Muscle of arm (tissue), 1 donor: ENCODE measurements at regions not wholly inside any gene's neighbourhood (a gene's known extent, or its start where the extent isn't known, plus 50 kb on each side); places are given as distances from the start of the nearest gene placed in this dataset.
A peak's percentile ranks its signal among the peaks of the same experiment; 100 is the strongest.

Source experiments
- DNase-seq: peaks from one replicate; pipeline ENCODE4 v3.0.0-alpha.2; 2013

DNA sequence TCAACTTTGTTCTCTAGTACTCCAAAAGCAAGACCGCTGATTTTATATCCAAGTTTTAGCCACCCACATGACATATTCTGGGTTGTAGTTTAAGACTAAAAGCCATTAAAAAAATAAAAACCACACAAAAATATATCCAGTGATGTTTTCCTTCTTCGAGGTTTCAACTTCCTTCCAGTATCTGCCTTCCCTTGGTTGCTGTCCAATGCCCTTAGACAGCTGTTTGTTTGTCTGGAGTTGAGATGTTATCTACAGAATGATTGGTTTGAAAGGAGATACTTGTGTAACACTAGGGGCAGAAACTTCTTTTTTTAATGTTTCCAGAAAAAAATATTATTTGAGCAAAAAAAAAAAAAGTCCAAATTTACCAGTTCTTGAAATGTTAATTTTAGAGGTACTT is 591.5 kb upstream of the PCDH9 start:
- no peak for DNase-seq

DNA sequence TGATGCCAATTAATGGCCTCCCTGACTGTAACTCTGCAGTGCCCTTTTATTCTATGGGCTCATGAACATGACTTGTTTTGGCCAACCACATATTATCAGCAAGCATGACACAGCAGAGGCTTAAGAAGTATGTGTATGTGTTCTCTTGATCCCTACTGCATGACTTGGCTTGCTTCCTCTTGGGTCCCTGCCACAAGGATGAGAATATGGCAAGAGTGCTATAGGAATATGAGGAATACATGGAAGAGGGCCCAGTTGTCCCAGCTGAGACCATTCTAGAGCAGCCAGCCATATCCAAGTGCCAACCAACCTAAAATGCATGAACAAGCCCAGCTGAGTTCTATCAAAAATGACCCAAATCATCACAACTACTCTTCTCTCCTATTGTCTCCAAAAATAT is 576.7 kb upstream of the PCDH9 start:
- peak; percentile 31 for DNase-seq

DNA sequence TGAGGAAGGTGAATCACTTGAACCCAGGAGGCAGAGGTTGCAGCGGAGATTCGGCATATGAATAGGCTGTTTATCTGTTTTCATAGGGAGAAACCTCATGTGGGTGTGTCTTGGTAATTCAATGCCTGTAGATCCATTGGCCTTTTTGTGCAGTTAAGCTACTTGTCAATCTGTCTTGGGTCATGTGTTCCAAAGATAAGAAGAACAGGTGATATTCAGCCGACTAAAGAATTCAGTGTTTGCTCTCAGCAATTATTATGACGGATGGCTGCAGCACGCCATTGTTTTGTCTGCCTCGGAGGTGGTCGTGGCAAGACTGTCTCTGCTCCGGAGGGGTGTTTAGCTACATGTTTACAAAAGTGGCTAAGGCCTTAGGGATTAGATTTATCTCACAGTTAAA is 573.0 kb upstream of the PCDH9 start:
- DNase-seq = no peak

DNA sequence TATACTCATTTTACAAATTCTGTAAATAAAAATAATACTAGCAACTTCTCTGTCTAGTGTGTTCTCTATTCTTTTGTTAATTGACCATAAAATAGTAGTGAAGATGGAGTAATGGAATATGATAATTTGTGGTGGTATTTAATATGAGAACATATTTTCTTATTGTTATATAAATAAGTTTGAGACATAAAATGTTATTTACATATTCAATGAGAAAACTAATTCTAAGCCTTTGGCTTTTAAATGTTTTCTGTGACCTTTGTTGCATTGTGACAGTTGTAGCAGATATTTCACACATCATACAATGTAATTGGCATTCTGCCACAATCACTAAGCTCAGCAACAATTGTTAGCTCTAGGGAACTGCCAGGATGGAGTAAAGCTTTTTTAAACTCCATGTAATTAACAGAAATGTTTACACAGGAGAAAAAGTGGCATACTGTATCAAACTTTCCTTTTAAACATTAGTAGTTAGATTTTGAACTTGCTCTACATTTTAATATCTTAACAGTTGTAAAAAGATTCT is 562.1 kb upstream of the PCDH9 start:
- DNase-seq = no peak

DNA sequence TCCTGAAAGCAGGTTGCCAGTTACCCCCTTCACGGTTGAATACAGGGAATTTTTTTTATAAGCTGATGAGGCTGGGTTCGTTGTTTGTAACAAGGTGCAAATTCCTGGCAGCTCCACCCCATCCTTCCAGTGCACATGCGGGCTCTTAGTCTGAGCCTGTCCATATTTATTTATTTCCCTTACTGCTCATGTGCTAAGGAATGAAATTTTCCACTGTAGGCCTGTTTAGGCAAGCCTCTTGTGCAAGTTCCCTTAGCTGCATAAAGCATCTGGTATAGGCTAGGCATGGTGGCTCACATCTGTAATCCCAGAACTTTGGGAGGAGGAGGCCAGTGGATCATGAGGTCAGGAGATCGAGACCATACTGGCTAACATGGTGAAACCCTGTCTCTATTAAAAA is 560.9 kb upstream of the PCDH9 start:
- no peak for DNase-seq

DNA sequence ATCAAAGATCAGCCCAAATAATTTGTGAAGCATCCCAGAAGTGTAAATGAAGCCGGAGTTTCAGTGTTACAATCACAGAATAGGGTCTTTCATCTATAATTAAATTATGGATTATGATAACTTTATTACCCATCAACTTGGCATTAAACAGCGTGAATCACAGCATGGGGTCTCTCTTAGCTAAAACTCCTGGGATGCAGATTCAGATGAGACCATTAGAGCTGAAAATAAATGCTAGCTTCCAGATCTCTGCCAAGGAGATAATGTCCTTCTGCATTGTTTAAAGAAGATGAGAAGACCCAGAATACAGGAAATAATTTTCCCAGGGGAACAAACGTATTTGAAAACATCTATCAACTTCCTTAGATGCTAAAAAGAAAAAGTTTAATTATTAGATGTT is 546.0 kb upstream of the PCDH9 start:
- DNase-seq = no peak

DNA sequence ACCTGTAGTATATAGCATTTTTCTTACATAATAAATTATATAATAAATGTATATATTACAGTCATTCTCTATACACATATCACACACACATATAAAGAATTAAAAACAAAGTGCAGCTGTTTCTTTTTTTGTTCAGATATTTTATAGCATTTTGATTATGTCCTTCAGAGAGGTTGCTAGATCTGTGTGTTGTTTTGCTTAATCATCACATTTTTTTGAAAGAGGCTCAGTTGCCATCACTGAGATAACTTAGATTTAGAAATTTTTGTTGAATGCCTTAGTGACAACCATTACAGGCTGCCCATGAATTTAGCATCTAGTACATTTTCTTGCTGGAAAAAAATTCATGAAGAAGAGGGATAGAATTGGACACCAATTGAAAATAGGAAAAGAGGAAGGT is 545.2 kb upstream of the PCDH9 start:
- no peak for DNase-seq

DNA sequence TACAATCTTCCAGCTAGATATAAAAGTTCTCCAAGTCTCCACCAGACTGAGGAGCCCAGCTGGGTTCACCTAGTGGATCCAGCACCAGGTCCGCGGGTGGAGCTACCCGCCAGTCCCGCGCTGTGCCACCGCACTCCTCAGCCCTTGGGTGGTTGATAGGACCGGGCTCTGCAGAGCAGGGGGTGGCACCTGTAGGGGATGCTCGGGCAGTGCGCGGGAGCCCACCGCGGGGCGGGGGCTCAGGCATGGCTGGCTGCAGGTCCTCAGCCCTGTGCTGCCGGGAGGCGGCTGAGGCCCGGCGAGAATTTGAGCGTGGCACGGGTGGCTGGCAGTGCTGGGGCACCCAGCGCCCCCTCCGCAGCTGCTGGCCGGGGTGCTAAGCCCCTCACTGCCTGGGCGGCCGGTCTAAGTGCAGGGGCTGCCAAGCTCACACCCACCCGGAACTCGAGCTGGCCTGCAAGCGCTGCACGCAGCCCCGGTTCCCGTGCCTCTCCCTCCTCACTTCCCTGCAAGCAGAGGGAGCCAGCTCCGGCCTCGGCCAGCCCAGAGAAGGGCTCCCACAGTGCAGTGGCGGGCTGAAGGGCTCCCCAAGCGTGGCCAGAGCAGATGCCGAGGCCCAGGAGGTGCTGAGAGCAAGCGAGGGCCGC is 542.8 kb upstream of the PCDH9 start:
- no peak for DNase-seq

DNA sequence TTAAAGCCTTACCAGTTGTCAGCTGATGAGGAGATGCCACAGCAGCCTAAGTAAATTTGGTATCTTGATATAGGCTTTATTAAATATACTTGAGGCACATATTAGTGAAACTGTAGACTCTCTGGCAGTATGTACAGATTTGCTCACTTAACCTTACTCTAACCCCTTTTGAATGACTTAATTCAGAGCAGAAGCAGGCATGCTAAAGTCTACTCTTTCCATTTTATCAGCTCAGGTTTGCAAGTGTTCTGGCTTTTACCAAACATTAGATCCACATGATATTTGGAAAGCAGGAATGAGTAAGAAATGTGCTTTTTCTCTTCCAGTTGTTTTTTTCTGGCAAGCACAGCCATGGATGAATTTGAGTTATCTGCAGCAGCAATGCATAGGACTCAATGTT is 541.0 kb upstream of the PCDH9 start:
- no peak for DNase-seq

DNA sequence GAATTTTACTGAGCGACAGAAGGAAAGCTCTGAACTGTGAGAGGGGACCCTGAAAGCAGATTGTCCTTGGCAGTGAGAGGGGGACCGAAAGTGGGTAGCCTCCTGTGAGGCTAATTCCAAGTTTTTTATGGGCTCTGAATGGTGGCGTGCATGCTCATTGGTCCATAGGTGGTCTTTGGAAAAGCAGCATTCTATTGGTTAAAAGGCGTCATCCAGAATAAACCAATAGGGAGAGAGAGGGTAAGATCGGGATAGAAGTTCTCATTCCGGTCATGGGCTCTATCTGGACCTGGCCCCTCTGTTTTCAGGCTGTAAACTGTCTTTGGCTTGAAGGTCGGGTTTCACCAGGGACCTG is 539.8 kb upstream of the PCDH9 start:
- DNase-seq = no peak

DNA sequence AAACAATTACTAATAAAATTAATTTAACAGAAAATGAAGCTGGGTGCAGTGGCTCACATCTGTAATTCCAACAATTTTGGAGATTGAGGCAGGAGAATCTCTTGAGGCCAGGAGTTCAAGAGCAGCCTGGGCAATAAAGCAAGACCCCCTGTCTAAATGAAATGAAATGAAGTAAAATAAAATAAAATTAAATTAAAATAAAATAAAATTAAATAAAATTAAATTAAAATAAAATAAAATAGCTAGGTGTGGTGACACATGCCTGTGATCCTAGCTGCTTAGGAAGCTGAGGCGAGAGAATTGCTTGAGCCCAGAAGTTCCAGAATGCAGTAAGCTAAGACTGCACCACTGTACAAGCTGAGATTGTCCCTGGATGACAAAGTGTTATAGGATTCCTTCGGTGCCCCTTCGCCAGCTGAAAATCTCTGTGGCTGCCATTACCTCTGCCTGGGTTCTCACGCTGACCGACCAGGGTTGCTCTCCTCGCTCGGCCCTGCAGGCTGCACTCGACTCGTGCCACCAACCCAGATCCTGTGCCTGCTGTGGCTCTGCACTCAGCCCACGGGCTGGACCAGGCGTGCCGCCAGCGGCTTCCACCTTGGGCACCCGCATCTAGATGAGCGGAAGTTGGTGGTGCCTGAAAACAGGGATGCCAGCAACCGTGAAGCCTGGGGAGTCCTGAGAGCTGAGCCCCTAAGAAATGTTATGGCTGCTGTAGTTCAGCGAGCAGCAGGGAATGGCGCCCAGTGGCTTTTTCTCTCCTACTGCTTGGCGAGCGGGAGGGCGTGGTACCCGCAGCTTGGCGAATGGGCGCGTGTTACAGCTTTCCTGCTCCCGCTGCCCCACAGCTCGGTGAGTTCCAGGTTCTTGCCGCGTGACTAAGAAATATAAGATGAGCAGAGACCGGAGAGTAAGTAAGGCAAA is 539.2 kb upstream of the PCDH9 start:
- DNase-seq = no peak

DNA sequence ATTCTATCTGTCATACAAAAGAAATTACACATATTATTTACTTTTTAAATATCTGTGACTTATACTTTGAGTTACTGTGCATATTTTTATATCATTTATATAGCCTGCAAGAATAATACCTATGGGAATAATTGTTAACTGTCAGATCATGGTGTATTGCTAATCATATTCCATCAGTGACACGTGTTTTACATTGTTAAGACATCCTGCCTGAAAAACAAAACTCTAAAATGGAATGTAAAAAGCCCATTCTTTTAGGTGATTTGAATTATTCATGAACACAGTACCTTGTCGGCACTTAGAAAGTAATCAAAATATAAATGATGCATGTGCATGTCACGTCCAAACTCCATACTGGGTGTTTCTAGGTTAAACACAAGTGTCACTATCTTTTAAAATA is 533.8 kb upstream of the PCDH9 start:
- DNase-seq = no peak

DNA sequence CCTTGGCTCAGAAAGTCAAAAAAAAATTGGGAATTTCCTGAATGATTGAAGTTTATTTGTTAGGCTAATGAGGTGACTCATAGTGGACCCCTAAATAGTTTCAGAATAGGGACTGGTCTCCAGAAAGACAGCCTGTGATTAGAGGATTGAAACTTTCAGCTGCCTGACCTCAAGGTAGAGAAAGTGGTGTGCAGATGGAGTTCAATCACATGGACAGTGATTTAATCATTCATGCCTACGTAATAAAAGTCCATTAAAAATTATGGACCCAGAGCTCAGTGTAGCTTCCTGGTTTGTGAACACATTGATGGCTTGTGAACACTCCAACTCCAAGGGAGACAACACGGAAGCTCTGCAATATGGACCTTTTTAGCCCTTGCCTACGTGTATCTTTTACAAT is 533.2 kb upstream of the PCDH9 start:
- DNase-seq = no peak

DNA sequence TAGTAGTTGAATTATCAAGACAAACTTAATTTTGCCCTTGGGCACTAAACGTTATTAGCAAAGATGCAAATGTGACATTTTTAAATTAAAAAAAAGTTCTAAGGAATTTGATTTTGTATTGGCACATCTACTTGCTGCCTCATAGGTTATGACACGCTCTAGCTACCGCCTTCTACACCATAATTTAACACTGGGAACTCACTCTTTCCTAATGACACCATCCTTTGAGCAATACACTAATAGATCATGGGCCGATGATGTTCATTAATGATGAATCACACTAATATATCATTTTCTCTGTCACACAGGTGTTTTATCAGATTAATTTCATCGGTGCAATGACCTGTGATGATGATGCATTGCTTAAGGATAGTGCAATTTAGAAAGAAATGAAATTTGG is 528.8 kb upstream of the PCDH9 start:
- DNase-seq = no peak

DNA sequence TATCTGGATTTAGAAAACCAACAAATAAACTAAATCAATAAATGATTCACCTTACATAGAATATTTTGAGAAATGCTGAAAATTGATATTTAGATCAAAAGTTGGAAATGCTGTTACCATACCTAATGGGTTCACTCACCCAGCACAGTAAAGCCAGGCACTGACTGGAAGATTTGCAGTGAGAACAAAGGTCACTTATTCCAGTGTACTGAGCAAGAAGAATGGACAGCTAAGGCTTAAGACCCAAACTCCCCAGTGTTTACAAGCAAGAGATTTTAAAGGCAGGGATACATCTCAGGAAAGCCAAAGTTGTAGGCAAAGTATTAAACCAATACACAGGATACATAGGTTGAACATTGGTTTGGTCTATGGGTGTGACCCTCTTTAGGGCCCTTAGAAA is 523.9 kb upstream of the PCDH9 start:
- no peak for DNase-seq

DNA sequence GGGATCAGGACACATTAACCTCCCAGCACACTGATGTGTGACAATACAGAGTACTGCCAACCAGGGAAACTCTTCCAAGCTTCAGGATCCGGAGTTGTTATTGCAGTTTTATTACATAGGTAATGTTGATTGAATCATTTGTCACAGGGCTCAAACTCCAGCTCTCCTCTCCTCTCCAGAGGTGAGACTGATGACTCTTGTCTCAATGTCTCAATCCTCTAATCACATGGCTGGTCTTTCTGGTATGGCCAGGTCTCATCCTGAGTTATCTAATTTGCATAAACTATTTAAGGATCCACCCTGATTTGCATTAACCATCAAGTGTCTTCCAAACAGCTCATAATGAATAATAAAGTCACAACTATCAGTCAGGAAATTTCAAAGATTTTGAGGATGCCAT is 522.6 kb upstream of the PCDH9 start:
- no peak for DNase-seq

DNA sequence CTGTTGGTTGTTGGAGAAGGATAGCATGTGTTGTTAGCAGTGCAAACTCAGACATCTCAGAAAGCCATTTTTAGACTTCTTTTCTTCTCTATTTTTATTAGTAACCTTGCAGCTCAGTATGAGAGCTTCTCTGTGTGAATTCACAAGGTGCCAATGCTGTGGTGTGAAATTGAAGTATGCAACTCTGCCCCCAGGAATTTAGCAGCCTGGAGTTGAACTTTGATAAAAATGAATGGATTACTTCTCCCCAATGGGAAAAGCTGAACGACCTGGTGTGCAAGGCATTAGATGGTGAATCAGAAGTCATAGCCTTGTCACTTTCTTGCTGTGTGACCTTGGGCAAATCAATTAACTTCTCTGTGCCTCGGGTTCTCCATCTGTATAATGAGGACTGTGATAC is 512.3 kb upstream of the PCDH9 start:
- no peak for DNase-seq

DNA sequence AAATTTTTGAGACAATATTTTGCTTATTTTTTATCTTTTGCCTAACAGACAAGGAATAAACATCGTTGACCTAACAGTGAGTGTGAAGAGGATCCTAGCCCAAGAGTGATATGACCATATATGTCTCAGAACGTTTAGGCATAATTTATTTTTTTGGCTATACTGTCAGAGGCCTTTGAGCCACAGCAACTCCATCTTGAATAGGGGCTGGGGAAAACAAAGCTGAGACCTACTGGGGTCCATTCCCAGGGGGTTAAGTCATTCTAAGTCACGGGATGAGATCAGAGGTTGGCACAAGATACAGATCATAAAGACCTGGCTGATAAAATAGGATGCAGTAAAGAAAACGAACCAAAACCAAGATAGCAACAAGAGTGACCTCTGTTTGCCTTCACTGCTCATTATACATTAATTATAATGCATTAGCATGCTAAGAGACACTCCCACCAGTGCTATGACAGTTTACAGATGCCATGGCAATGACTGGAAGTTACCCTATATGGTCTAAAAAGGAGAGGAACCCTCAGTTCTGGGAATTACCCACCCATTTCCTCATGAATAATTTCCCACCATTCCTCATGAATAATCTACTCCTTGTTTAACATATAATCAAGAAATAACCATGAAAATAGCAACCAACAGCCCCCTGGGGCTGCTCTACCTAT is 510.9 kb upstream of the PCDH9 start:
- no peak for DNase-seq

DNA sequence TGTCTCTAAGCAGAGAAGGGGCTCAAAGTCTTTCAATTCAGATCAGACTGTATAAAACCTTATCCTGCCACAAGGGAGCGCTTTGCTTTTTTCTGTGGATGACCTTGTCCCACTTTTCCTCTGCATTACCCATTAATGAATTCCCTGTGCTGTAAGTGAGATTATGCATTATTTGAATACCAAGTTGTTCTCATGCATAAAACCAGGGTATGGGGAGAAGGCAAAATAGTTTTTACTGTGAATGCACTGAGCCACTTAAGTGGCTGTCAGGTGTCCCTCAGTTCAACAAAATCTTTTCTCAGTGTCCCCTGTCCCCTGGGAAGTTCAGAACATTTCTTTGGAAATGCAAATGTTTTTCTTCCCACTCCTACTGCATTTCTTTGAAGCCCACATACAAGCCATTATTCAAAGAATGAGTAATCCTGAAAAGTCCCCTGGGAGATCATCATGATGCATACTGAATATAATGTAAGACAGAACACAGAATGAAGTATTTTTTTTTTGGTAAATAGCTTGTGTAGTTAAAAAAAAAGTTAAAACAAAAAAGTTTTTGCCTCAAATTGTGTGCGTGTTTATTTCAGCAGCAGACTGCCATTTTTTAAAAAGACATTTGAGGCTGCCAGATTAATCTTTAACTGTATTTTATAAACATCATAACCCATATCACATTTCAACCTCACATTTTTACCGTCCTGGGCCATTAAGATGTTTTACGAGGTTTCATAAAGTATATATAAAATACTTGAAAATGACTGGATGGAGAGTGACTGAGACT is 506.7 kb upstream of the PCDH9 start:
- peak; percentile 52 for DNase-seq

DNA sequence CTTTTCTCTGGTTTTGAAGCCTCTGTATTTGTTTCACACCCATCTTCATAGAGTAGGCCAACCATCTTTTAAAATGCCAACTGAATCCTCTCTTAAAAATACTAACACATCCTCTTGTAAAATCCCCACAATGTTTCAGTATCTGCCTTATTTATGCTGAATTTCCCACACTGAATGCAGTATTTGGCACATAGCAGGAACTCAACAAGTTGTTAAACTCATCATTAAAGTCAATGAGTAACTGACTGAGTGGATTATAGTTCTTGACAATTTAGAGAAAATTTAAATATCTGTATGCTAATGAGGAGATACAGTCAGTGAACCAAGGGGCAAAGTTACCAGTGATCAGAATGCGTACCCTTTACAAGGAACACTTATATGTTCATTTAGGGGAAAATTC is 505.5 kb upstream of the PCDH9 start:
- DNase-seq = no peak

DNA sequence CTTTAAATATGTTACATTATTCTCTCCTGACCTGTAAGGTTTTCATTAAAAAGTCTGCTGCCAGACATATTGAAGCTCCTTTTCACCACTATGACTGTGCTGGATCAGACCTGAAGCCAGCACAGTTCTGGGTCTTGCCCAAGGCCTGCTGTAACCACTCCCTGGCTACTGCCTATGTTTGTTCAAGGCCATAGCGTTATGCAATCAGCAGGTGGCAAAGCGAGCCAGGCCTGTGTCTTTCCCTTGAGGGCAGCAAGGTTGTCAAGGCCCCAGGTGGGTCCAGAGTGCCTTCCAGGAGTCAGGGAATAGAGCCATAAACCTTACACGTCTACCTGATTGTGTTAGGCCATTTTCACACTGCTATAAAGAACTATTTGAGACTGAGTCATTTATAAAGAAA is 496.8 kb upstream of the PCDH9 start:
- no peak for DNase-seq

DNA sequence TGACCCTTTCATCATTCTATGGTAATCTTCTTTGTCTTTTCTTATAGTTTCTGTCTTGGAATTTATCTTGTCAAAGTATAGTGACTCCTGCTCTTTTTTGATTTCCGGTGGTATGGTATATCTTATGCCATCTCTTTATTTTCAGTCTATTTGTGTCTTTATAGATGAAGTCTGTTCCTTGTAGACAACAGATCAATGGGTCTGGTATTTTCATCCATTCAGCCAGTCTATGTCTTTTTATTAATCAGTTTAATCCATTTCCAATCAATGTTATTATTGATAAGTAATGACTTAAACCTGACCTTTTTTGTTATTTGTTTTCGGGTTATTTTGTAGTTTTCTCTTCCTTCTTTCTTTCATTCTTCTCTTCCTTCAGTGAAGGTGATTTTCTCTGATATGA is 495.9 kb upstream of the PCDH9 start:
- no peak for DNase-seq
